NB4 (cell line): ENCODE measurements at regions not wholly inside any gene's neighbourhood (a gene's known extent, or its start where the extent isn't known, plus 50 kb on each side); places are given as distances from the start of the nearest gene placed in this dataset.

ENCODE experiments used
- POLR2A ChIP-seq: IDR thresholded peaks from 2 replicates; pipeline ENCODE4 v1.6.1; 2011; ENCODE audit warnings: mild to moderate bottlenecking; ENCODE audit not compliant: insufficient read length; ENCODE audit errors: extremely low read depth
- TF ChIP-seq, protein P1 (sequence below): IDR thresholded peaks from one replicate; pipeline ENCODE4 v1.5.1; 2012; ENCODE audit warnings: low read depth, low read length

GRCh38 chr4:96839441-96839840 lies 999.5 kb downstream of the PDHA2 start:
- TF ChIP-seq POLR2A: no peak
- TF ChIP-seq, protein P1, sequence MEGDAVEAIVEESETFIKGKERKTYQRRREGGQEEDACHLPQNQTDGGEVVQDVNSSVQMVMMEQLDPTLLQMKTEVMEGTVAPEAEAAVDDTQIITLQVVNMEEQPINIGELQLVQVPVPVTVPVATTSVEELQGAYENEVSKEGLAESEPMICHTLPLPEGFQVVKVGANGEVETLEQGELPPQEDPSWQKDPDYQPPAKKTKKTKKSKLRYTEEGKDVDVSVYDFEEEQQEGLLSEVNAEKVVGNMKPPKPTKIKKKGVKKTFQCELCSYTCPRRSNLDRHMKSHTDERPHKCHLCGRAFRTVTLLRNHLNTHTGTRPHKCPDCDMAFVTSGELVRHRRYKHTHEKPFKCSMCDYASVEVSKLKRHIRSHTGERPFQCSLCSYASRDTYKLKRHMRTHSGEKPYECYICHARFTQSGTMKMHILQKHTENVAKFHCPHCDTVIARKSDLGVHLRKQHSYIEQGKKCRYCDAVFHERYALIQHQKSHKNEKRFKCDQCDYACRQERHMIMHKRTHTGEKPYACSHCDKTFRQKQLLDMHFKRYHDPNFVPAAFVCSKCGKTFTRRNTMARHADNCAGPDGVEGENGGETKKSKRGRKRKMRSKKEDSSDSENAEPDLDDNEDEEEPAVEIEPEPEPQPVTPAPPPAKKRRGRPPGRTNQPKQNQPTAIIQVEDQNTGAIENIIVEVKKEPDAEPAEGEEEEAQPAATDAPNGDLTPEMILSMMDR: no peak
